ENCODE measurements at regions not wholly inside any gene's neighbourhood (a gene's known extent, or its start where the extent isn't known, plus 50 kb on each side); places are given as distances from the start of the nearest gene placed in this dataset.

DNA sequence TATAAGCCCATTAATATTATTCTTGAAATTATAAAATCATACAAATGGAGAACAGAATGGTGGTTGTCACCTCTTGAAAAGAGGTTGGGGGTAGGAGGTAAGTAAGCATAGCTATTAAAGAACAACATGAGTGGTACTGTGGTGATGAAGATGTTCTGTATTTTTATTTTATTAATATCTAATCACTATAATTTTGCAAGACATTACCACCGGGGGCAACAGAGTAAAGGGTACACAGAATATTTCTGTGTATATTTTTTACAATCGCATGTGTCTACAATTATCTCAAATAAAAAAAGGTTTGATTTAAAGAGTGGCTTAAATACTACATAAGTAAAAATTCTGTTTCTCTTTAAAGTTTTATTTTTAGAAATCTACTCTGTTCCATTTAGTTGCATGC, 557.8 kb downstream of the NXPH1 start:
- Histone ChIP-seq H3K4me1 (ENCODE audit: control insufficient read depth in 1 of 2, extremely low read depth in 1 of 2, insufficient read depth in 2 of 2, low read length in 2 of 2) (no peaks in the 10 kb centered on the region), H3K36me3 (ENCODE audit: control insufficient read depth in 2 of 2, extremely low read depth in 1 of 2, insufficient read depth in 1 of 2, low read length in 1 of 2) (no peaks in the 10 kb centered on the region), H3K4me3 (ENCODE audit: control insufficient read depth in 1 of 2, extremely low read depth in 1 of 2, low read length in 1 of 2) (no peak overlapping the region), H3K9me3 (no peaks in the 10 kb centered on the region), H3K27ac (ENCODE audit: low read length) (no peak overlapping the region), H3K27me3 (replicated peaks in 1 of 2; ENCODE audit: control insufficient read depth in 2 of 2, extremely low read depth in 1 of 2, insufficient read depth in 2 of 2, low read length in 1 of 2) (no peaks in the 10 kb centered on the region)
- Mint-ChIP-seq H3K27me3 (no peaks in the 10 kb centered on the region), H3K4me3 (no peak overlapping the region), H3K27ac (no peak overlapping the region), H3K9me3 (peaks cover 0 to 17% (median 12%) of the 10 kb centered on the region in 3 donors), H3K4me1 (no peaks in the 10 kb centered on the region), H3K36me3 (no peaks in the 10 kb centered on the region)
- DNase-seq (no peak), ATAC-seq (replicated peaks in 1 of 4) (no peak)
- CTCF ChIA-PET, result no interaction called here
- POLR2A ChIA-PET, result no interaction called here
- no CpG with 5 or more reads among the region's 2 CpGs for WGBS (ENCODE audit: insufficient coverage)

DNA sequence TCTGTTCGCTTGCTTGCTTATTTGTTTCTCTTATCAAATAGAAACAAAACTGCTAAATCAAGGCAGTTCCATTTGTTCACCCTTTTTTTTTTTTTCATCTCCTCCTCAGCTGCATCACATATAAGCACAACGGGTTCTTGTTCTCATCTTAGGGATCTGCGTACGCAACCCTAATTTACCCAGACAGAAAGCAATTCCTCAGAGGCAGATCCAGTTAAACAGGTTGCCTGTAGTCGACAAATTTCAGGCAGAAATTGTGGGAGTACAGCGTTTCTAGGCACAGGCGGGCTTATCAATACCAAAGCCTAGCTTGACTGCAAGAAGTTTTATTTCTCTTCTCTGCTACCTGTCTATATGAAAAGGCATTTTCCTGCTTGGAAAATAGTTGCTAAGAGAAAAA, 565.4 kb downstream of the NXPH1 start:
- Mint-ChIP-seq H3K36me3 (no peaks in the 10 kb centered on the region), H3K27me3 (no peaks in the 10 kb centered on the region), H3K9me3 (peaks cover 0 to 17% (median 7%) of the 10 kb centered on the region in 3 donors), H3K4me3 (no peak overlapping the region), H3K27ac (no peak overlapping the region), H3K4me1 (no peaks in the 10 kb centered on the region)
- no peak overlapping the region for H3K27ac ChIP-seq (ENCODE audit: low read length)
- WGBS (ENCODE audit: insufficient coverage), result 80% methylated on average over 6 of the region's 7 CpGs
- no peaks in the 10 kb centered on the region for H3K27me3 ChIP-seq (replicated peaks in 1 of 2; ENCODE audit: control insufficient read depth in 2 of 2, extremely low read depth in 1 of 2, insufficient read depth in 2 of 2, low read length in 1 of 2)
- no peak overlapping the region for H3K4me3 ChIP-seq (ENCODE audit: control insufficient read depth in 1 of 2, extremely low read depth in 1 of 2, low read length in 1 of 2)
- ChIA-PET CTCF (no interaction called here), POLR2A (no interaction called here)
- no peak for ATAC-seq (replicated peaks in 1 of 4)
- H3K36me3 ChIP-seq (ENCODE audit: control insufficient read depth in 2 of 2, extremely low read depth in 1 of 2, insufficient read depth in 1 of 2, low read length in 1 of 2), result no peaks in the 10 kb centered on the region
- no peaks in the 10 kb centered on the region for H3K4me1 ChIP-seq (ENCODE audit: control insufficient read depth in 1 of 2, extremely low read depth in 1 of 2, insufficient read depth in 2 of 2, low read length in 2 of 2)
- no peaks in the 10 kb centered on the region for H3K9me3 ChIP-seq
- DNase-seq, result no peak

DNA sequence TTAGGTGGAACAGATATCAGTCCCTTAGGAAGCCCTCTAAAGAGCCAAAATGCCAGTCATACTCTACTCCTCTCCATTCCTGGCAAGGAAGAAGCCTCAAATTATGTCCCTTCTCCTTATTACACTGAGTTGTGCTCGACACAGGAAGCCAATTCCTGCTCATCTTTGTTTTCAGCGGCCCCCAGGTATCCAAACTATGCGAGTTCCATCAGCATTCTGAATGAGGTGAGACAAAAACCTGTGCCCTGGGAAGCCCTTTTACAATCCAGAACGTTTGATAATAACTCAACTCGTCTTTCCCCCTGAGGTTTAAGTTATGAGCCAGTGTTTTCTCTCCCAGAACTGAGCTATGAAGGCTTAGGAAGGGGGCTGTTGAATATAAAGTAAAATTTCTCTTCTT, 580.5 kb downstream of the NXPH1 start:
- no peak for DNase-seq
- ATAC-seq (replicated peaks in 1 of 4), result no peak
- Histone ChIP-seq H3K4me3 (ENCODE audit: control insufficient read depth in 1 of 2, extremely low read depth in 1 of 2, low read length in 1 of 2) (no peak overlapping the region), H3K27ac (ENCODE audit: low read length) (no peak overlapping the region), H3K36me3 (ENCODE audit: control insufficient read depth in 2 of 2, extremely low read depth in 1 of 2, insufficient read depth in 1 of 2, low read length in 1 of 2) (no peaks in the 10 kb centered on the region), H3K4me1 (ENCODE audit: control insufficient read depth in 1 of 2, extremely low read depth in 1 of 2, insufficient read depth in 2 of 2, low read length in 2 of 2) (no peaks in the 10 kb centered on the region), H3K27me3 (replicated peaks in 1 of 2; ENCODE audit: control insufficient read depth in 2 of 2, extremely low read depth in 1 of 2, insufficient read depth in 2 of 2, low read length in 1 of 2) (no peaks in the 10 kb centered on the region), H3K9me3 (no peaks in the 10 kb centered on the region)
- H3K27ac Mint-ChIP-seq, result no peak overlapping the region
- H3K36me3 Mint-ChIP-seq, result no peaks in the 10 kb centered on the region
- CTCF ChIA-PET, result no interaction called here
- H3K9me3 Mint-ChIP-seq, result peaks cover 8 to 33% (median 11%) of the 10 kb centered on the region in 3 donors
- POLR2A ChIA-PET, result no interaction called here
- H3K4me3 Mint-ChIP-seq, result no peak overlapping the region
- H3K4me1 Mint-ChIP-seq, result no peaks in the 10 kb centered on the region
- H3K27me3 Mint-ChIP-seq, result no peaks in the 10 kb centered on the region
- WGBS (ENCODE audit: insufficient coverage), result 59% methylated on average over 3 of the region's 5 CpGs

GRCh38 chr7:9017286-9017685, 583.9 kb downstream of the NXPH1 start:
- ATAC-seq (replicated peaks in 1 of 4) (no peak), DNase-seq (no peak)
- Mint-ChIP-seq H3K36me3 (no peaks in the 10 kb centered on the region), H3K4me3 (no peak overlapping the region), H3K27me3 (no peaks in the 10 kb centered on the region), H3K9me3 (peaks cover 8 to 26% (median 12%) of the 10 kb centered on the region in 3 donors), H3K27ac (no peak overlapping the region), H3K4me1 (no peaks in the 10 kb centered on the region)
- WGBS (ENCODE audit: insufficient coverage), result no CpG with 5 or more reads among the region's 7 CpGs
- no peaks in the 10 kb centered on the region for H3K9me3 ChIP-seq
- H3K36me3 ChIP-seq (ENCODE audit: control insufficient read depth in 2 of 2, extremely low read depth in 1 of 2, insufficient read depth in 1 of 2, low read length in 1 of 2), result no peaks in the 10 kb centered on the region
- no peak overlapping the region for H3K27ac ChIP-seq (ENCODE audit: low read length)
- no peak overlapping the region for H3K4me3 ChIP-seq (ENCODE audit: control insufficient read depth in 1 of 2, extremely low read depth in 1 of 2, low read length in 1 of 2)
- no peaks in the 10 kb centered on the region for H3K27me3 ChIP-seq (replicated peaks in 1 of 2; ENCODE audit: control insufficient read depth in 2 of 2, extremely low read depth in 1 of 2, insufficient read depth in 2 of 2, low read length in 1 of 2)
- POLR2A ChIA-PET, result no interaction called here
- CTCF ChIA-PET, result no interaction called here
- H3K4me1 ChIP-seq (ENCODE audit: control insufficient read depth in 1 of 2, extremely low read depth in 1 of 2, insufficient read depth in 2 of 2, low read length in 2 of 2), result no peaks in the 10 kb centered on the region

DNA sequence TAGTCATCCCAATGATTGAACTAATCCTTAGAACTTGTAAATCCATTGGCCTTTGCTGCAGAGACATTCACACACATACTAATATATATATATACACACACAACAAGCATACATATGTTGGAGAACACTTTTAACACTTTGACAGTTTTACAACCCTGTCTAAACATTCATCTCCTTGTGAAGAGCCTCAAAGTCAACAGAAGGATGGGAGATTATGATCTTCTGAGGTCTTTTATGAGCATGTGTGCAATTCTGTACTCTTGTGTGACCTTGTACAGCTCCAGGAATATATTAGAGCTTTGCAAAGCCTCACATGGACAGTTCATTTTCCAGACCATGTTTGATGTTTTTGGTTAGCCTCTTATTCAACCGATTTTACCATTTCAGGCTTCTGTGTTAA, 589.0 kb downstream of the NXPH1 start:
- Mint-ChIP-seq H3K27ac (no peak overlapping the region), H3K27me3 (no peaks in the 10 kb centered on the region), H3K9me3 (peaks cover 17 to 19% (median 18%) of the 10 kb centered on the region in 3 donors), H3K36me3 (no peaks in the 10 kb centered on the region), H3K4me1 (no peaks in the 10 kb centered on the region), H3K4me3 (no peak overlapping the region)
- WGBS (ENCODE audit: insufficient coverage), result no CpG with 5 or more reads among the region's 1 CpG
- Histone ChIP-seq H3K4me1 (ENCODE audit: control insufficient read depth in 1 of 2, extremely low read depth in 1 of 2, insufficient read depth in 2 of 2, low read length in 2 of 2) (no peaks in the 10 kb centered on the region), H3K36me3 (ENCODE audit: control insufficient read depth in 2 of 2, extremely low read depth in 1 of 2, insufficient read depth in 1 of 2, low read length in 1 of 2) (no peaks in the 10 kb centered on the region), H3K27me3 (replicated peaks in 1 of 2; ENCODE audit: control insufficient read depth in 2 of 2, extremely low read depth in 1 of 2, insufficient read depth in 2 of 2, low read length in 1 of 2) (no peaks in the 10 kb centered on the region), H3K9me3 (no peaks in the 10 kb centered on the region), H3K27ac (ENCODE audit: low read length) (no peak overlapping the region), H3K4me3 (ENCODE audit: control insufficient read depth in 1 of 2, extremely low read depth in 1 of 2, low read length in 1 of 2) (no peak overlapping the region)
- ATAC-seq (replicated peaks in 1 of 4) (no peak), DNase-seq (no peak)
- POLR2A ChIA-PET, result no interaction called here
- CTCF ChIA-PET, result no interaction called here

GRCh38 chr7:9023675-9024294, 590.4 kb downstream of the NXPH1 start:
- no peaks in the 10 kb centered on the region for H3K27me3 Mint-ChIP-seq
- H3K9me3 ChIP-seq, result no peaks in the 10 kb centered on the region
- H3K27me3 ChIP-seq (replicated peaks in 1 of 2; ENCODE audit: control insufficient read depth in 2 of 2, extremely low read depth in 1 of 2, insufficient read depth in 2 of 2, low read length in 1 of 2), result no peaks in the 10 kb centered on the region
- ChIA-PET POLR2A (no interaction called here), CTCF (interaction anchor here in 1 of 2 donors (0.7 kb wide), 1 partner anchor 372 kb away, joined by 3 read pairs; no protein-coding TSS in a partner anchor)
- ATAC-seq (replicated peaks in 1 of 4) (no peak), DNase-seq (no peak)
- H3K4me1 ChIP-seq (ENCODE audit: control insufficient read depth in 1 of 2, extremely low read depth in 1 of 2, insufficient read depth in 2 of 2, low read length in 2 of 2), result no peaks in the 10 kb centered on the region
- H3K27ac Mint-ChIP-seq, result no peak overlapping the region
- H3K36me3 Mint-ChIP-seq, result no peaks in the 10 kb centered on the region
- H3K9me3 Mint-ChIP-seq, result peaks cover 15 to 21% (median 21%) of the 10 kb centered on the region in 3 donors
- no peaks in the 10 kb centered on the region for H3K36me3 ChIP-seq (ENCODE audit: control insufficient read depth in 2 of 2, extremely low read depth in 1 of 2, insufficient read depth in 1 of 2, low read length in 1 of 2)
- no peaks in the 10 kb centered on the region for H3K4me1 Mint-ChIP-seq
- no peak overlapping the region for H3K4me3 Mint-ChIP-seq
- no peak overlapping the region for H3K27ac ChIP-seq (ENCODE audit: low read length)
- H3K4me3 ChIP-seq (ENCODE audit: control insufficient read depth in 1 of 2, extremely low read depth in 1 of 2, low read length in 1 of 2), result no peak overlapping the region
- 94% methylated on average over 2 of the region's 5 CpGs for WGBS (ENCODE audit: insufficient coverage)

- H3K27ac ChIP-seq (ENCODE audit: low read length), result no peak overlapping the region
- ChIA-PET CTCF (no interaction called here), POLR2A (no interaction called here)
- Mint-ChIP-seq H3K9me3 (peaks cover 13 to 21% (median 17%) of the 10 kb centered on the region in 3 donors), H3K27ac (no peak overlapping the region), H3K4me3 (no peak overlapping the region), H3K36me3 (no peaks in the 10 kb centered on the region), H3K4me1 (no peaks in the 10 kb centered on the region), H3K27me3 (no peaks in the 10 kb centered on the region)
- H3K36me3 ChIP-seq (ENCODE audit: control insufficient read depth in 2 of 2, extremely low read depth in 1 of 2, insufficient read depth in 1 of 2, low read length in 1 of 2), result no peaks in the 10 kb centered on the region
- H3K9me3 ChIP-seq, result no peaks in the 10 kb centered on the region
- no peak overlapping the region for H3K4me3 ChIP-seq (ENCODE audit: control insufficient read depth in 1 of 2, extremely low read depth in 1 of 2, low read length in 1 of 2)
- no peaks in the 10 kb centered on the region for H3K27me3 ChIP-seq (replicated peaks in 1 of 2; ENCODE audit: control insufficient read depth in 2 of 2, extremely low read depth in 1 of 2, insufficient read depth in 2 of 2, low read length in 1 of 2)
- DNase-seq (no peak), ATAC-seq (replicated peaks in 1 of 4) (no peak)
- H3K4me1 ChIP-seq (ENCODE audit: control insufficient read depth in 1 of 2, extremely low read depth in 1 of 2, insufficient read depth in 2 of 2, low read length in 2 of 2), result no peaks in the 10 kb centered on the region
- no CpG with 5 or more reads among the region's 5 CpGs for WGBS (ENCODE audit: insufficient coverage)
Observed at GRCh38 chr7:9026121-9026520, 592.7 kb downstream of the NXPH1 start.

Data from T-cell (primary cell).